ENCODE measurements at regions not wholly inside any gene's neighbourhood (a gene's known extent, or its start where the extent isn't known, plus 50 kb on each side); places are given as distances from the start of the nearest gene placed in this dataset.
"Not testable (repeated sequence)": the region's sequence is repeated elsewhere in the genome, so short reads cannot be mapped to it uniquely, and the experiment has no call there.

DNA sequence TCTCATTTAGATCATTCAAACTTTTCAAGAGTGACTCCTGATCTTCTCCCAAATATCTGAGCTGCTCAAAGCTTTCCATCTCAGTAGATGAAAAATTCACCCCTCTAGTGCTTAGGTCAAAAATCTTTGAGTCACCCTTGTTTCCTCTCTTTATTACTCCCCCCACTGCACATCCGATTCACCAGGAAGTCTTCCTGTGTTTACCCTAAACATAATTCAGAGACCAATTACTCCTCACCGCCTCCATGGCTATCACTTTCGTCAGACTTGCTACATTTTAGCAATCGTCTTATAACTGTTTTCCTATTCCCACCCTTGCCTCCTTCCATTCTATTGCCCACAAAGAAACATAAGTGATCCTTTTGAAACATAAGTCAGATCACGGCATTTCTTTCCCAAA, 94.8 kb downstream of the SPDYE17 start:
- H3K27me3 Mint-ChIP-seq (ENCODE audit: low read depth); H3K4me3 Mint-ChIP-seq (ENCODE audit: low read depth); H3K36me3 Mint-ChIP-seq (ENCODE audit: low read depth); DNase-seq (ENCODE audit: low spot score); H3K9me3 Mint-ChIP-seq; intact Hi-C loops (cut with micrococcal nuclease); H3K4me1 Mint-ChIP-seq (ENCODE audit: low read depth); H3K27ac Mint-ChIP-seq: not testable (repeated sequence)

- H3K36me3 Mint-ChIP-seq (ENCODE audit: low read depth); H3K9me3 Mint-ChIP-seq; H3K27me3 Mint-ChIP-seq (ENCODE audit: low read depth); H3K4me3 Mint-ChIP-seq (ENCODE audit: low read depth); intact Hi-C loops (cut with micrococcal nuclease); H3K27ac Mint-ChIP-seq; H3K4me1 Mint-ChIP-seq (ENCODE audit: low read depth); DNase-seq (ENCODE audit: low spot score): not testable (repeated sequence)
Measured at GRCh38 chr7:76936346-76936745, 95.8 kb downstream of the SPDYE17 start.

DNA sequence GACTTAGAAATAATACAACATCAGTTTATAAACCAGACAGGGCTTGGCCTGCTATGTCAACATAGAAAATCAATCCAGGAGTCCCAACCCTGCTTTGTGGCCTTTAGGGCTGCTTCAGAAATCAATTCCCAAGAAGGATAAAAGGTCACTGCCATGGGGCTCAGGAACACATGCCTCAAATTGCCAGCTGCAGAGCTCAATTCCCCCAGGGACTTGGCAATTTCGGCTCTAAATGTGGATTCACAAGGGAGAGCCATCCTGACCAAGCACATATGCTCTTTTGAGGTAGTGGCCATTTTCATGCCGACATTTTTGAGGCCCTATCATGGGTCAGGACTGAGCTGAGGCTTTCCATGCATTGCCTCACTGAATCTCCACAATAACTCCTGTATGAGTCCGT, 97.5 kb downstream of the SPDYE17 start:
- intact Hi-C loops (cut with micrococcal nuclease); H3K27ac Mint-ChIP-seq; H3K27me3 Mint-ChIP-seq (ENCODE audit: low read depth): not testable (repeated sequence)

GRCh38 chr7:76932957-76933356, 99.2 kb downstream of the SPDYE17 start:
- H3K9me3 Mint-ChIP-seq; H3K4me1 Mint-ChIP-seq (ENCODE audit: low read depth); H3K4me3 Mint-ChIP-seq (ENCODE audit: low read depth); intact Hi-C loops (cut with micrococcal nuclease); H3K36me3 Mint-ChIP-seq (ENCODE audit: low read depth); H3K27ac Mint-ChIP-seq; DNase-seq (ENCODE audit: low spot score): not testable (repeated sequence)
- H3K27me3 Mint-ChIP-seq (ENCODE audit: low read depth) = peaks cover 14% of the 10 kb centered on the region

More for the DNA sequence above, 97.5 kb downstream of the SPDYE17 start:
- not testable (repeated sequence) for DNase-seq (ENCODE audit: low spot score); H3K4me3 Mint-ChIP-seq (ENCODE audit: low read depth); H3K4me1 Mint-ChIP-seq (ENCODE audit: low read depth); H3K9me3 Mint-ChIP-seq; H3K36me3 Mint-ChIP-seq (ENCODE audit: low read depth)

- intact Hi-C loops (cut with micrococcal nuclease); H3K27ac Mint-ChIP-seq; H3K4me1 Mint-ChIP-seq (ENCODE audit: low read depth); H3K9me3 Mint-ChIP-seq; H3K4me3 Mint-ChIP-seq (ENCODE audit: low read depth); H3K36me3 Mint-ChIP-seq (ENCODE audit: low read depth); DNase-seq (ENCODE audit: low spot score): not testable (repeated sequence)
- H3K27me3 Mint-ChIP-seq (ENCODE audit: low read depth) = peaks cover 13% of the 10 kb centered on the region
Measured at GRCh38 chr7:76931441-76931840, 100.7 kb downstream of the SPDYE17 start.

- intact Hi-C loops (cut with micrococcal nuclease) = not testable (repeated sequence)
- peaks cover 16% of the 10 kb centered on the region for H3K27me3 Mint-ChIP-seq (ENCODE audit: low read depth)
Measured at GRCh38 chr7:76930416-76930815, 101.7 kb downstream of the SPDYE17 start.

GRCh38 chr7:76928751-76929150, 103.4 kb downstream of the SPDYE17 start:
- H3K4me3 Mint-ChIP-seq (ENCODE audit: low read depth); H3K9me3 Mint-ChIP-seq; H3K27ac Mint-ChIP-seq; intact Hi-C loops (cut with micrococcal nuclease); H3K36me3 Mint-ChIP-seq (ENCODE audit: low read depth); H3K4me1 Mint-ChIP-seq (ENCODE audit: low read depth); DNase-seq (ENCODE audit: low spot score): not testable (repeated sequence)
- H3K27me3 Mint-ChIP-seq (ENCODE audit: low read depth) = peaks cover 20% of the 10 kb centered on the region

More at GRCh38 chr7:76930416-76930815, 101.7 kb downstream of the SPDYE17 start:
- not testable (repeated sequence) for H3K4me1 Mint-ChIP-seq (ENCODE audit: low read depth); H3K27ac Mint-ChIP-seq; H3K4me3 Mint-ChIP-seq (ENCODE audit: low read depth); H3K36me3 Mint-ChIP-seq (ENCODE audit: low read depth); DNase-seq (ENCODE audit: low spot score); H3K9me3 Mint-ChIP-seq

GRCh38 chr7:76927741-76928393, 104.3 kb downstream of the SPDYE17 start:
- DNase-seq (ENCODE audit: low spot score); H3K27ac Mint-ChIP-seq; H3K4me3 Mint-ChIP-seq (ENCODE audit: low read depth); H3K36me3 Mint-ChIP-seq (ENCODE audit: low read depth); H3K9me3 Mint-ChIP-seq; intact Hi-C loops (cut with micrococcal nuclease); H3K4me1 Mint-ChIP-seq (ENCODE audit: low read depth): not testable (repeated sequence)
- peaks cover 19% of the 10 kb centered on the region for H3K27me3 Mint-ChIP-seq (ENCODE audit: low read depth)

- H3K36me3 Mint-ChIP-seq (ENCODE audit: low read depth); DNase-seq (ENCODE audit: low spot score); H3K4me3 Mint-ChIP-seq (ENCODE audit: low read depth); H3K27ac Mint-ChIP-seq; intact Hi-C loops (cut with micrococcal nuclease); H3K9me3 Mint-ChIP-seq; H3K4me1 Mint-ChIP-seq (ENCODE audit: low read depth): not testable (repeated sequence)
- peaks cover 20% of the 10 kb centered on the region for H3K27me3 Mint-ChIP-seq (ENCODE audit: low read depth)
Measured at GRCh38 chr7:76926416-76926815, 105.7 kb downstream of the SPDYE17 start.

GRCh38 chr7:76924756-76925155, 107.4 kb downstream of the SPDYE17 start:
- H3K9me3 Mint-ChIP-seq; H3K4me3 Mint-ChIP-seq (ENCODE audit: low read depth); DNase-seq (ENCODE audit: low spot score); H3K4me1 Mint-ChIP-seq (ENCODE audit: low read depth); H3K36me3 Mint-ChIP-seq (ENCODE audit: low read depth); intact Hi-C loops (cut with micrococcal nuclease); H3K27ac Mint-ChIP-seq: not testable (repeated sequence)
- H3K27me3 Mint-ChIP-seq (ENCODE audit: low read depth) = peaks cover 22% of the 10 kb centered on the region

DNA sequence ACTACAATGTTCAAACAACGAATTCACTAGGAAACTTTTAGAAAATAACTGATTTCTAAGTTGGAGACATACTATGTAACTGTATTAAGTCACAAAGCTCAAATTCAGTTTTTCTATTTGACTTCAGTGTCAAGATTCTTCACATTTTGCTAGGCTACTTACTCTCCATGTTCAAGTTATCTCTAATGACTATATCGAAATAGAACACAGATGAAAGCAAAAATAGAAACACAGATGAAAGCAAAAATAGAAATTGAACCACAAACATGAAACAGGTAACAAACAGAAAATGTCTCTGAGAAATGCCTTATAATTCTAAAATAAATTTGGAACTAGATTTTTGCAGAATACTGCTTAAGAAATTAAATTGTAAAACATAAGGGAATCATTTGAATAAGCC, 113.5 kb downstream of the SPDYE17 start:
- peaks cover 11% of the 10 kb centered on the region for H3K27me3 Mint-ChIP-seq (ENCODE audit: low read depth)
- DNase-seq (ENCODE audit: low spot score); H3K9me3 Mint-ChIP-seq; intact Hi-C loops (cut with micrococcal nuclease); H3K4me1 Mint-ChIP-seq (ENCODE audit: low read depth); H3K27ac Mint-ChIP-seq; H3K4me3 Mint-ChIP-seq (ENCODE audit: low read depth); H3K36me3 Mint-ChIP-seq (ENCODE audit: low read depth): not testable (repeated sequence)

DNA sequence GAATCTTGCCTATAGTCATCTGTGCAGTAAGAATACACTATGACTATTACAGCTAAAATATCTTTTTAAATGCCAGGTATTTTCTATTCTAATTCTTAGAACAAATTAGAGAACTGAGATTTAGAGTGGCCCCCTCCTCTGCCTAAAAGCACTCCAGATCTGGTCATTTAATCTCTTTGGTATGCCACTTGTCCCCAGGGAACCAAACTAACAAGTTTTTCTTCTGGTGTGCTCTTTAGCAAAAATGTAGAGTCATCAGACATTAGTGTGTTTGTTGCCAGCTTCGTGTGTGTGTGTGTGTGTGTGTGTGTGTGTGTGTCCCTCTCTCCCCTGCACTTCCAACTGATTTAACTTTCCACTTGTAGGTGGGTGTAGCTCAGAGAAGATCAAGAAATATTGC, 117.8 kb downstream of the SPDYE17 start:
- intact Hi-C loops (cut with micrococcal nuclease); H3K36me3 Mint-ChIP-seq (ENCODE audit: low read depth); H3K4me1 Mint-ChIP-seq (ENCODE audit: low read depth); H3K27ac Mint-ChIP-seq; DNase-seq (ENCODE audit: low spot score); H3K4me3 Mint-ChIP-seq (ENCODE audit: low read depth); H3K27me3 Mint-ChIP-seq (ENCODE audit: low read depth); H3K9me3 Mint-ChIP-seq: not testable (repeated sequence)

DNA sequence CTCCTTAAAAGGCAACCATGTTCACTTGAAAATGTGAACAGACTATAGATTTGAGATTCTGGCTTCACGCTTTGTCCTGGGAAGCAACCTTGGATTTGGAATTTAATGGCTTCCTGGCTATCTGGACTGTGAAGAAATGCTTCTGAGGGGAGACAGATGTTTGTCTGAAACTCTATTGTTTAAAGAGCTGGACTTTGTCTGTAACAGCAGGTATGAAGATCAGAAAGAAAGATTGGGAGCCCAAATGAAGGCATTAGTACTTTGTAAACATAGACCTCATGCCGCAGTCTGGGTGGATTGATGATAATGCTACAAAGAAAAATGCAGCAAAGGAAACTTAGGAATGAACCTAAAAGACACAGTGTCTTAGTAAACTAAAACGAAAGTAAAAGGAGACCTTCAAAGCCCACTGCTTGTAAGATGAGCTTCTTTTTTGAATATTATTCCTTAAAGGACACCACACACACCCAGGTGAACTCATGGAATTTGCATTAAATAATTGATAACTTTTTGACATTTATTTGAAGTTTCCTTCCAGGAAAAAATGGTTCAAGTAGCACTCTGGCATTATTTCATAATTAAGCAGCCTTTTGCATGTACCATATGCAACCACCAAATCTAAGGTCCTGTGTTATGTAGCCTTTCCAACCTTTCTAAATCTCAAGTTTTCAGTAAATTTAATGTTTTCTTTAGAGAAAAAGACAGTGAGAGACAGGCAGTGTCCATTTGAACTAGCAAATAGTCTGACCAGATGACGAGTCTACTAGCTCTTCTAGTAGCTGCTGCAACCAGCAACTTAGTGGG, 119.9 kb downstream of the SPDYE17 start:
- intact Hi-C loops (cut with micrococcal nuclease); DNase-seq (ENCODE audit: low spot score); H3K4me1 Mint-ChIP-seq (ENCODE audit: low read depth); H3K9me3 Mint-ChIP-seq; H3K36me3 Mint-ChIP-seq (ENCODE audit: low read depth); H3K27ac Mint-ChIP-seq; H3K27me3 Mint-ChIP-seq (ENCODE audit: low read depth): not testable (repeated sequence)
- H3K4me3 Mint-ChIP-seq (ENCODE audit: low read depth) = peak overlapping the region; percentile 6

All from activated T-helper 2 cell treated with anti-CD3 and anti-CD28 coated beads, Interferon-gamma antibody, Interleukin-2, Interleukin-4, amounts not matched to agents 10 μg/mL and 5 μg/mL and 100 μg/mL, durations not matched to agents 14 hours and 24 hours and 36 hours (primary cell).